ENCODE measurements at regions not wholly inside any gene's neighbourhood (a gene's known extent, or its start where the extent isn't known, plus 50 kb on each side); places are given as distances from the start of the nearest gene placed in this dataset.
"Not testable (repeated sequence)": the region's sequence is repeated elsewhere in the genome, so short reads cannot be mapped to it uniquely, and the experiment has no call there.

GRCh38 chr1:219704331-219704730 lies 91.4 kb upstream of the ZC3H11B start:
- not testable (repeated sequence) for H3K4me3 Mint-ChIP-seq, H3K27ac Mint-ChIP-seq, H3K4me1 Mint-ChIP-seq, H3K9me3 Mint-ChIP-seq, H3K27me3 Mint-ChIP-seq, H3K36me3 Mint-ChIP-seq

GRCh38 chr1:219703368-219703639 lies 90.4 kb upstream of the ZC3H11B start:
- Mint-ChIP-seq H3K4me1 (peaks cover 0 to 1% (median 0%) of the 10 kb centered on the region in 3 donors), H3K9me3 (peaks cover 0 to 2% (median 2%) of the 10 kb centered on the region in 3 donors), H3K36me3 (no peaks in the 10 kb centered on the region), H3K4me3 (no peak overlapping the region), H3K27ac (no peak overlapping the region), H3K27me3 (no peaks in the 10 kb centered on the region)

- Mint-ChIP-seq H3K27me3 (no peaks in the 10 kb centered on the region), H3K4me1 (no peaks in the 10 kb centered on the region), H3K4me3 (no peak overlapping the region), H3K27ac (no peak overlapping the region), H3K36me3 (no peaks in the 10 kb centered on the region), H3K9me3 (peaks cover 0 to 4% (median 2%) of the 10 kb centered on the region in 3 donors)
Measured at GRCh38 chr1:219701476-219701875, 88.6 kb upstream of the ZC3H11B start.

GRCh38 chr1:219699870-219700269 lies 87.0 kb upstream of the ZC3H11B start:
- H3K9me3 Mint-ChIP-seq: peaks cover 0 to 4% (median 0%) of the 10 kb centered on the region in 3 donors
- no peaks in the 10 kb centered on the region for H3K36me3 Mint-ChIP-seq
- H3K27ac Mint-ChIP-seq: no peak overlapping the region
- no peaks in the 10 kb centered on the region for H3K4me1 Mint-ChIP-seq
- H3K4me3 Mint-ChIP-seq: no peak overlapping the region
- H3K27me3 Mint-ChIP-seq: peaks cover under 1% of the 10 kb centered on the region

GRCh38 chr1:219697682-219698081 lies 84.8 kb upstream of the ZC3H11B start:
- H3K27ac Mint-ChIP-seq: no peak overlapping the region
- H3K4me1 Mint-ChIP-seq: no peaks in the 10 kb centered on the region
- H3K27me3 Mint-ChIP-seq: peaks cover 2% of the 10 kb centered on the region
- no peaks in the 10 kb centered on the region for H3K36me3 Mint-ChIP-seq
- peak overlapping the region in 1 of 4 donors; percentile 24 for H3K4me3 Mint-ChIP-seq
- H3K9me3 Mint-ChIP-seq: peaks cover 0 to 4% (median 0%) of the 10 kb centered on the region in 3 donors

GRCh38 chr1:219692981-219693380 lies 80.1 kb upstream of the ZC3H11B start:
- Mint-ChIP-seq H3K27me3 (peaks cover 2% of the 10 kb centered on the region), H3K9me3 (peaks cover 0 to 4% (median 0%) of the 10 kb centered on the region in 3 donors), H3K27ac (no peak overlapping the region), H3K4me3 (no peak overlapping the region), H3K4me1 (no peaks in the 10 kb centered on the region), H3K36me3 (no peaks in the 10 kb centered on the region)

- Mint-ChIP-seq H3K4me1 (no peaks in the 10 kb centered on the region), H3K27me3 (peaks cover 3% of the 10 kb centered on the region), H3K4me3 (no peak overlapping the region), H3K36me3 (no peaks in the 10 kb centered on the region), H3K27ac (no peak overlapping the region), H3K9me3 (peaks cover 0 to 2% (median 0%) of the 10 kb centered on the region in 3 donors)
Measured at GRCh38 chr1:219689774-219690173, 76.9 kb upstream of the ZC3H11B start.

- H3K36me3 Mint-ChIP-seq: no peaks in the 10 kb centered on the region
- no peak overlapping the region for H3K4me3 Mint-ChIP-seq
- no peaks in the 10 kb centered on the region for H3K4me1 Mint-ChIP-seq
- no peak overlapping the region for H3K27ac Mint-ChIP-seq
- H3K27me3 Mint-ChIP-seq: peaks cover 3% of the 10 kb centered on the region
- peaks cover 0 to 2% (median 2%) of the 10 kb centered on the region in 3 donors for H3K9me3 Mint-ChIP-seq
Measured at GRCh38 chr1:219687779-219688178, 74.9 kb upstream of the ZC3H11B start.

- no peaks in the 10 kb centered on the region for H3K4me1 Mint-ChIP-seq
- no peaks in the 10 kb centered on the region for H3K36me3 Mint-ChIP-seq
- peaks cover 5% of the 10 kb centered on the region for H3K27me3 Mint-ChIP-seq
- H3K27ac Mint-ChIP-seq: no peak overlapping the region
- H3K9me3 Mint-ChIP-seq: peaks cover 0 to 2% (median 2%) of the 10 kb centered on the region in 3 donors
- H3K4me3 Mint-ChIP-seq: no peak overlapping the region
Measured at GRCh38 chr1:219686171-219686570, 73.3 kb upstream of the ZC3H11B start.

GRCh38 chr1:219682788-219683187 lies 69.9 kb upstream of the ZC3H11B start:
- Mint-ChIP-seq H3K27ac (no peak overlapping the region), H3K9me3 (peaks cover 0 to 2% (median under 1%) of the 10 kb centered on the region in 3 donors), H3K4me1 (no peaks in the 10 kb centered on the region), H3K27me3 (peaks cover 5% of the 10 kb centered on the region), H3K36me3 (no peaks in the 10 kb centered on the region), H3K4me3 (no peak overlapping the region)

GRCh38 chr1:219681876-219682275 lies 69.0 kb upstream of the ZC3H11B start:
- peaks cover 5% of the 10 kb centered on the region for H3K27me3 Mint-ChIP-seq
- no peak overlapping the region for H3K4me3 Mint-ChIP-seq
- H3K9me3 Mint-ChIP-seq: peaks cover 0 to 2% (median 0%) of the 10 kb centered on the region in 3 donors
- H3K4me1 Mint-ChIP-seq: no peaks in the 10 kb centered on the region
- H3K36me3 Mint-ChIP-seq: no peaks in the 10 kb centered on the region
- no peak overlapping the region for H3K27ac Mint-ChIP-seq

- Mint-ChIP-seq H3K27me3 (peaks cover 11% of the 10 kb centered on the region), H3K4me1 (no peaks in the 10 kb centered on the region), H3K36me3 (no peaks in the 10 kb centered on the region), H3K4me3 (no peak overlapping the region), H3K9me3 (no peaks in the 10 kb centered on the region), H3K27ac (no peak overlapping the region)
Measured at GRCh38 chr1:219676012-219676765, 63.3 kb upstream of the ZC3H11B start.

- no peak overlapping the region for H3K27ac Mint-ChIP-seq
- no peaks in the 10 kb centered on the region for H3K4me1 Mint-ChIP-seq
- no peaks in the 10 kb centered on the region for H3K36me3 Mint-ChIP-seq
- no peaks in the 10 kb centered on the region for H3K9me3 Mint-ChIP-seq
- H3K27me3 Mint-ChIP-seq: peaks cover 4% of the 10 kb centered on the region
- no peak overlapping the region for H3K4me3 Mint-ChIP-seq
Measured at GRCh38 chr1:219670426-219671149, 57.7 kb upstream of the ZC3H11B start.

- Mint-ChIP-seq H3K36me3 (no peaks in the 10 kb centered on the region), H3K4me3 (no peak overlapping the region), H3K9me3 (no peaks in the 10 kb centered on the region), H3K4me1 (no peaks in the 10 kb centered on the region), H3K27ac (no peak overlapping the region), H3K27me3 (peaks cover 1% of the 10 kb centered on the region)
Measured at GRCh38 chr1:219669556-219669955, 56.7 kb upstream of the ZC3H11B start.

- H3K9me3 Mint-ChIP-seq: no peaks in the 10 kb centered on the region
Measured at GRCh38 chr1:219669042-219669441, 56.1 kb upstream of the ZC3H11B start.

GRCh38 chr1:219668446-219668845 lies 55.5 kb upstream of the ZC3H11B start:
- Mint-ChIP-seq H3K27me3 (peaks cover 1% of the 10 kb centered on the region), H3K4me1 (no peaks in the 10 kb centered on the region), H3K36me3 (no peaks in the 10 kb centered on the region), H3K4me3 (no peak overlapping the region), H3K9me3 (no peaks in the 10 kb centered on the region), H3K27ac (no peak overlapping the region)

More at GRCh38 chr1:219669042-219669441, 56.1 kb upstream of the ZC3H11B start:
- H3K36me3 Mint-ChIP-seq: no peaks in the 10 kb centered on the region
- no peak overlapping the region for H3K4me3 Mint-ChIP-seq
- no peak overlapping the region for H3K27ac Mint-ChIP-seq
- peaks cover 1% of the 10 kb centered on the region for H3K27me3 Mint-ChIP-seq
- no peaks in the 10 kb centered on the region for H3K4me1 Mint-ChIP-seq
